K562 (cell line): ENCODE measurements at regions not wholly inside any gene's neighbourhood (a gene's known extent, or its start where the extent isn't known, plus 50 kb on each side); places are given as distances from the start of the nearest gene placed in this dataset.

Source experiments
- ATAC-seq: fragments of 200-7000 bp; cut with Tn5 transposase; 3 replicates; pipeline ENCODE4 v1.9.1; 2020; ENCODE audit warnings: moderate library complexity
- BruUV-seq: library from RNA; stranded (reverse); fragments of 400-500 nt; replicated peaks from 2 replicates; lab custom pipeline; 2021; lab: Mats Ljungman, UMichigan
- CTCF ChIA-PET: fragments of 300-600 bp; formaldehyde crosslinking; extraction: SDS; loops from one replicate; lab custom pipeline; 2021; ENCODE audit warnings: low intra/inter-chr PET ratio; lab: Yijun Ruan, JAX
- POLR2A ChIA-PET: fragments of 300-600, 350-650 bp; sonication (Branson Sonifier 250); formaldehyde crosslinking; extraction: SDS; loops from one replicate; lab custom pipeline; 2021; ENCODE audit warnings: antibody characterized with exemption, inconsistent platforms; lab: Yijun Ruan, JAX
- DNase-seq, 4 experiments: peaks; one replicate each; pipeline versions ENCODE4 v3.0.0 to v3.0.0-alpha.2; 2011 to 2018; ENCODE audit warnings: low spot score in 3 of 4, mixed read lengths in 3 of 4; ENCODE audit errors: extremely low read depth in 1 of 4
- FAIRE-seq: peaks from 2 replicates; lab custom pipeline; 2011; peaks lifted over from hg19 to GRCh38; lab: Jason Lieb, UNC
- H2AFZ ChIP-seq: 2 replicates; pipeline ENCODE4 v1.6.0; 2011; ENCODE audit warnings: low read depth, low read length, control low read depth, inconsistent platforms
- H3K27ac ChIP-seq: fragments of 200-600 bp; 3 replicates; pipeline ENCODE4 v1.8.0; 2011; ENCODE audit warnings: low read depth, mild to moderate bottlenecking, control low read depth, inconsistent platforms, low read length, moderate library complexity, mixed read lengths; ENCODE audit errors: extremely low read depth
- H3K27me3 ChIP-seq, 2 experiments: fragments of 300-600 bp in 1 of 2; 2 replicates in 1 of 2; 3 replicates in 1 of 2; pipeline versions ENCODE4 v1.6.0 to v1.8.0; 2011; ENCODE audit warnings: inconsistent platforms in 2 of 2, low read length in 2 of 2, mild to moderate bottlenecking in 1 of 2, mixed read lengths in 1 of 2, moderate library complexity in 1 of 2; ENCODE audit not compliant: control insufficient read depth in 2 of 2, insufficient read depth in 2 of 2
- H3K36me3 ChIP-seq: fragments of 300-600 bp; 3 replicates; pipeline ENCODE4 v1.8.0; 2011; ENCODE audit warnings: mild to moderate bottlenecking, low read length, inconsistent platforms; ENCODE audit not compliant: control insufficient read depth, insufficient read depth
- H3K4me1 ChIP-seq, 2 experiments: fragments of 200-600 bp in 1 of 2; replicated peaks in 1 of 2; 2 replicates in 1 of 2; 3 replicates in 1 of 2; pipeline versions ENCODE4 v1.5.1 to v1.8.0; 2011; ENCODE audit warnings: inconsistent platforms in 2 of 2, low read length in 2 of 2, mild to moderate bottlenecking in 1 of 2, mixed read lengths in 1 of 2, moderate library complexity in 1 of 2; ENCODE audit not compliant: control insufficient read depth in 2 of 2, insufficient read depth in 2 of 2
- H3K4me2 ChIP-seq: 2 replicates; pipeline ENCODE4 v1.6.1; 2011; ENCODE audit warnings: low read length, control low read depth, inconsistent platforms, mixed read lengths; ENCODE audit not compliant: insufficient read depth
- H3K4me3 ChIP-seq: fragments of 200-600 bp; sonication (generic), shearing (Covaris generic); 2 replicates; pipeline ENCODE4 v1.5.1; 2016; ENCODE audit warnings: control low read depth, inconsistent platforms
- H3K79me2 ChIP-seq: fragments of 200-600 bp; 3 replicates; pipeline ENCODE4 v1.8.0; 2011; ENCODE audit warnings: low read length, inconsistent platforms; ENCODE audit not compliant: control insufficient read depth, insufficient read depth
- H3K9ac ChIP-seq, 2 experiments: 2 replicates each; pipeline versions ENCODE4 v1.6.0 to v1.6.1; 2011; ENCODE audit warnings: low read depth in 2 of 2, low read length in 2 of 2, control low read depth in 1 of 2, inconsistent platforms in 1 of 2, mild to moderate bottlenecking in 1 of 2, mixed read lengths in 1 of 2; ENCODE audit not compliant: insufficient read depth in 1 of 2
- H3K9me1 ChIP-seq: one replicate; pipeline ENCODE4 v1.6.0; 2011; ENCODE audit warnings: inconsistent platforms, mild to moderate bottlenecking, low read length, moderate library complexity; ENCODE audit not compliant: control insufficient read depth, insufficient read depth
- H3K9me3 ChIP-seq: replicated peaks from 2 replicates; pipeline ENCODE4 v1.5.1; 2011; ENCODE audit warnings: low read depth, low read length, inconsistent platforms; ENCODE audit not compliant: control insufficient read depth, insufficient read depth
- H4K20me1 ChIP-seq: replicated peaks from 2 replicates; pipeline ENCODE4 v1.6.1; 2011; ENCODE audit warnings: low read length, inconsistent platforms, mixed read lengths; ENCODE audit not compliant: control insufficient read depth, insufficient read depth
- HDAC3 ChIP-seq: fragments of 450-650 bp; IDR thresholded peaks from 2 replicates; pipeline ENCODE4 v1.6.1; 2018; ENCODE audit warnings: borderline replicate concordance, mild to moderate bottlenecking, moderate library complexity; ENCODE audit not compliant: partially characterized antibody
- KDM4B ChIP-seq, 2 experiments: fragments of 450-650 bp in 1 of 2; sonication (generic) in 1 of 2; IDR thresholded peaks; 2 replicates each; pipeline ENCODE4 v1.6.1; 2016 to 2017; ENCODE audit warnings: borderline replicate concordance in 2 of 2, antibody characterized with exemption in 1 of 2, low read depth in 1 of 2, mild to moderate bottlenecking in 1 of 2
- MEF2D ChIP-seq: conservative IDR thresholded peaks from 2 replicates; pipeline ENCODE4 v1.6.1; 2016; ENCODE audit warnings: low read depth, missing genetic modification characterization, missing compliant biosample characterization
- RUNX1 ChIP-seq: sonication (generic); IDR thresholded peaks from 2 replicates; pipeline ENCODE4 v1.6.1; 2016; ENCODE audit warnings: antibody characterized with exemption, low read depth
- ZNF586 ChIP-seq: fragments of 450-650 bp; formaldehyde crosslinking; conservative IDR thresholded peaks from 2 replicates; pipeline ENCODE4 v1.4.0; 2020; ENCODE audit warnings: mild to moderate bottlenecking, moderate library complexity
- WGBS: fragments of 100-300 bp; shearing (Covaris generic); methylation state at CpG from one replicate; pipeline ENCODE4 v1.1.6; 2016; ENCODE audit warnings: low coverage, mixed read lengths; ENCODE audit not compliant: insufficient coverage; ENCODE audit errors: missing lambda C conversion rate; 5-methylcytosine and 5-hydroxymethylcytosine counted together
- in situ Hi-C: fragments of 300-500 bp; cut with MboI; formaldehyde crosslinking; loops from 4 replicates; pipeline ENCODE4 v1.15.0; 2018; ENCODE audit warnings: inconsistent platforms, mixed read lengths
- intact Hi-C: fragments of 100-400 bp; cut with micrococcal nuclease; formaldehyde crosslinking; loops from 2 replicates; pipeline ENCODE4 v1.14.2; 2022
- TF ChIP-seq, protein P1 (sequence below): conservative IDR thresholded peaks from 2 replicates; pipeline ENCODE4 v1.6.1; 2011; ENCODE audit warnings: low read depth, mild to moderate bottlenecking, low read length; ENCODE audit not compliant: control insufficient read depth

DNA sequence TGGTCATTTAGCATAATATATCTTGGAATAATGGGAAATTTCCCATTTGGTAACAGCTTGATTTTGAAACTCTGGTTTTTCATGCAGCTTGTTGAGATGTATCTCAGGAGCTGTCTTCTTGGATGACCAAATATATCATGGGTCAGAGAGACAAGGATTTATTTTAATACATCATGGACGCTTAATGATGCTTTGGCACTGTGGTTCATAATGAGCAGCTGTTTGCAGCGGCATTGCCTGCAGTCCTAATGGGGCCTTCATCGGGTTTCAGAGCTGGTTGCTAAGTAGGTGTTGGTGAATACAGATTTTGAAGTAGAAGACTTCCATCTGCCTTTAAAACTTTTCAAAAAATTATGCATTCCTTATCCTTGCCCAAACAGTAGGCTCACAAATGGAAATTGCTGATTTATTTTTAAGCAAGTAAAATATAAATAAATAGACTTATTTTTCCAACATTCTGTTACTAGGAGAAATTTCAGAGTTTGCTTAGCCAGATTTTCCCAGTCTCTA, 389.5 kb upstream of the FAT3 start:
- Histone ChIP-seq H3K36me3 (no peaks in the 10 kb centered on the region), H4K20me1 (no peaks in the 10 kb centered on the region), H3K4me3 (no peak overlapping the region), H3K4me2 (no peak overlapping the region), H2AFZ (no peak overlapping the region), H3K9ac (no peak overlapping the region), H3K27me3 (no peaks in the 10 kb centered on the region), H3K9me1 (no peaks in the 10 kb centered on the region), H3K9me3 (no peaks in the 10 kb centered on the region), H3K79me2 (no peaks in the 10 kb centered on the region), H3K27ac (no peak overlapping the region), H3K4me1 (no peaks in the 10 kb centered on the region)
- DNase-seq: no peak
- in situ Hi-C loops: no loop called here
- ChIA-PET CTCF (no interaction called here), POLR2A (interaction anchor here (1.1 kb wide), 1 partner anchor 10 kb away, joined by 5 read pairs; no protein-coding TSS in a partner anchor)
- no peak for ATAC-seq
- no TSS peak for BruUV-seq
- intact Hi-C loops: no loop called here
- 26% methylated on average over 3 of the region's 3 CpGs for WGBS
- FAIRE-seq: no peak
- TF ChIP-seq RUNX1 (no peak), HDAC3 (no peak), KDM4B (IDR thresholded peaks at IDR 0.05; ENCODE audit: borderline replicate concordance in 2 of 2, low read depth in 1 of 2) (no peak), ZNF586 (CRISPR knock-in tag) (no peak), MEF2D (tag) (no peak)
- TF ChIP-seq, protein P1, sequence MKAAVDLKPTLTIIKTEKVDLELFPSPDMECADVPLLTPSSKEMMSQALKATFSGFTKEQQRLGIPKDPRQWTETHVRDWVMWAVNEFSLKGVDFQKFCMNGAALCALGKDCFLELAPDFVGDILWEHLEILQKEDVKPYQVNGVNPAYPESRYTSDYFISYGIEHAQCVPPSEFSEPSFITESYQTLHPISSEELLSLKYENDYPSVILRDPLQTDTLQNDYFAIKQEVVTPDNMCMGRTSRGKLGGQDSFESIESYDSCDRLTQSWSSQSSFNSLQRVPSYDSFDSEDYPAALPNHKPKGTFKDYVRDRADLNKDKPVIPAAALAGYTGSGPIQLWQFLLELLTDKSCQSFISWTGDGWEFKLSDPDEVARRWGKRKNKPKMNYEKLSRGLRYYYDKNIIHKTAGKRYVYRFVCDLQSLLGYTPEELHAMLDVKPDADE: no peak
